Urothelium cell line (cell line): ENCODE measurements at regions not wholly inside any gene's neighbourhood (a gene's known extent, or its start where the extent isn't known, plus 50 kb on each side); places are given as distances from the start of the nearest gene placed in this dataset.
"Not testable (repeated sequence)": the region's sequence is repeated elsewhere in the genome, so short reads cannot be mapped to it uniquely, and the experiment has no call there.

Experiments
- DNase-seq: peaks from one replicate; pipeline ENCODE4 v3.0.0; 2011; ENCODE audit warnings: low spot score, mixed read lengths
- FAIRE-seq: peaks from 2 replicates; lab custom pipeline; 2011; peaks lifted over from hg19 to GRCh38; lab: Jason Lieb, UNC

- no peak for FAIRE-seq
- no peak for DNase-seq
These were observed 192.3 kb downstream of the PALM2AKAP2 start for GRCh38 chr9:109972026-109972882.

GRCh38 chr9:109973336-109973735, 193.3 kb downstream of the PALM2AKAP2 start:
- DNase-seq (no peak), FAIRE-seq (no peak)

GRCh38 chr9:109974143-109974917, 194.3 kb downstream of the PALM2AKAP2 start:
- DNase-seq (no peak), FAIRE-seq (no peak)

- no peak for FAIRE-seq
- no peak for DNase-seq
These were observed 194.9 kb downstream of the PALM2AKAP2 start for GRCh38 chr9:109974918-109975276.

GRCh38 chr9:109975574-109976295, 195.7 kb downstream of the PALM2AKAP2 start:
- DNase-seq = no peak
- no peak for FAIRE-seq

GRCh38 chr9:109976303-109976702, 196.3 kb downstream of the PALM2AKAP2 start:
- FAIRE-seq (no peak), DNase-seq (no peak)

GRCh38 chr9:109977521-109977920, 197.5 kb downstream of the PALM2AKAP2 start:
- FAIRE-seq (no peak), DNase-seq (no peak)

- FAIRE-seq (no peak), DNase-seq (no peak)
These were observed 201.1 kb downstream of the PALM2AKAP2 start for GRCh38 chr9:109981091-109981490.

GRCh38 chr9:109986521-109986991, 206.6 kb downstream of the PALM2AKAP2 start:
- peak; percentile 9 for DNase-seq
- no peak for FAIRE-seq

GRCh38 chr9:109989296-109989695, 209.3 kb downstream of the PALM2AKAP2 start:
- no peak for FAIRE-seq
- DNase-seq = no peak

- no peak for FAIRE-seq
- no peak for DNase-seq
These were observed 210.5 kb downstream of the PALM2AKAP2 start for GRCh38 chr9:109990541-109990940.

GRCh38 chr9:109992293-109992692, 212.3 kb downstream of the PALM2AKAP2 start:
- FAIRE-seq = no peak

GRCh38 chr9:109993250-109993978, 213.4 kb downstream of the PALM2AKAP2 start:
- DNase-seq (no peak), FAIRE-seq (no peak)

More at GRCh38 chr9:109992293-109992692, 212.3 kb downstream of the PALM2AKAP2 start:
- no peak for DNase-seq

GRCh38 chr9:109994141-109994540, 213.8 kb downstream of the C9orf152 start:
- FAIRE-seq (no peak), DNase-seq (no peak)

GRCh38 chr9:109996936-109997580, 210.9 kb downstream of the C9orf152 start:
- no peak for FAIRE-seq
- no peak for DNase-seq

- FAIRE-seq (no peak), DNase-seq (no peak)
These were observed 210.3 kb downstream of the C9orf152 start for GRCh38 chr9:109997682-109998081.

- not testable (repeated sequence) for DNase-seq, FAIRE-seq
These were observed 202.4 kb downstream of the C9orf152 start for GRCh38 chr9:110005521-110005920.

- FAIRE-seq = no peak
- DNase-seq = no peak
These were observed 201.3 kb downstream of the C9orf152 start for GRCh38 chr9:110006657-110007056.

- FAIRE-seq = no peak
- no peak for DNase-seq
These were observed 200.3 kb downstream of the C9orf152 start for GRCh38 chr9:110007477-110008270.
